ENCODE measurements at regions not wholly inside any gene's neighbourhood (a gene's known extent, or its start where the extent isn't known, plus 50 kb on each side); places are given as distances from the start of the nearest gene placed in this dataset.

GRCh38 chr4:34629451-34629850 is 1614.9 kb downstream of the ARAP2 start:
- Histone ChIP-seq H3K36me3 (replicated peaks in 1 of 2; ENCODE audit: control insufficient read depth in 1 of 2, insufficient read depth in 2 of 2, low read length in 2 of 2) (no peaks in the 10 kb centered on the region), H3K4me3 (replicated peaks in 1 of 3; ENCODE audit: low read depth in 2 of 3, low read length in 3 of 3) (no peak overlapping the region), H3K9me3 (replicated peaks in 1 of 2; ENCODE audit: control insufficient read depth in 1 of 2, insufficient read depth in 1 of 2, low read length in 2 of 2) (peaks cover 0 to 5% of the 10 kb centered on the region in 2 donors), H2AFZ (ENCODE audit: insufficient read depth, low read depth, low read length, poor library complexity, severe bottlenecking) (no peak overlapping the region), H4K20me1 (ENCODE audit: insufficient read depth, low read length) (no peaks in the 10 kb centered on the region), H3K9ac (ENCODE audit: insufficient read depth, low read length, poor library complexity, severe bottlenecking) (no peak overlapping the region), H3K27me3 (ENCODE audit: control insufficient read depth in 2 of 2, insufficient read depth in 2 of 2, low read length in 2 of 2) (no peaks in the 10 kb centered on the region), H3K27ac (ENCODE audit: low read depth in 1 of 2, low read length in 2 of 2) (no peak overlapping the region), H3K4me2 (replicated peaks; ENCODE audit: extremely low read depth, low read length, poor library complexity, severe bottlenecking) (no peak overlapping the region), H3K79me2 (ENCODE audit: insufficient read depth, low read length) (no peaks in the 10 kb centered on the region), H3K4me1 (ENCODE audit: control insufficient read depth in 1 of 2, insufficient read depth in 2 of 2, low read length in 2 of 2) (no peaks in the 10 kb centered on the region)
- no peak for TF ChIP-seq CTCF (IDR thresholded peaks at IDR 0.05)
- H3K36me3 Mint-ChIP-seq, result no peaks in the 10 kb centered on the region
- no peak for DNase-seq
- H3K9me3 Mint-ChIP-seq, result peaks cover 0 to 11% (median 0%) of the 10 kb centered on the region in 7 donors
- H3K4me1 Mint-ChIP-seq, result no peaks in the 10 kb centered on the region
- no peaks in the 10 kb centered on the region for H3K27me3 Mint-ChIP-seq (ENCODE audit: low read depth in 3 of 3)
- no CpG with 5 or more reads among the region's 2 CpGs for WGBS (ENCODE audit: insufficient coverage)
- no peak overlapping the region for H3K27ac Mint-ChIP-seq
- intact Hi-C loops (cut with micrococcal nuclease), result no loop called here
- H3K4me3 Mint-ChIP-seq, result no peak overlapping the region

- Histone ChIP-seq H3K9me3 (replicated peaks in 1 of 2; ENCODE audit: control insufficient read depth in 1 of 2, insufficient read depth in 1 of 2, low read length in 2 of 2) (peaks cover 0 to 5% of the 10 kb centered on the region in 2 donors), H4K20me1 (ENCODE audit: insufficient read depth, low read length) (no peaks in the 10 kb centered on the region), H3K4me2 (replicated peaks; ENCODE audit: extremely low read depth, low read length, poor library complexity, severe bottlenecking) (no peak overlapping the region), H3K79me2 (ENCODE audit: insufficient read depth, low read length) (no peaks in the 10 kb centered on the region), H3K4me1 (ENCODE audit: control insufficient read depth in 1 of 2, insufficient read depth in 2 of 2, low read length in 2 of 2) (no peaks in the 10 kb centered on the region), H2AFZ (ENCODE audit: insufficient read depth, low read depth, low read length, poor library complexity, severe bottlenecking) (no peak overlapping the region), H3K27ac (ENCODE audit: low read depth in 1 of 2, low read length in 2 of 2) (no peak overlapping the region), H3K4me3 (replicated peaks in 1 of 3; ENCODE audit: low read depth in 2 of 3, low read length in 3 of 3) (no peak overlapping the region), H3K27me3 (ENCODE audit: control insufficient read depth in 2 of 2, insufficient read depth in 2 of 2, low read length in 2 of 2) (no peaks in the 10 kb centered on the region), H3K9ac (ENCODE audit: insufficient read depth, low read length, poor library complexity, severe bottlenecking) (no peak overlapping the region), H3K36me3 (replicated peaks in 1 of 2; ENCODE audit: control insufficient read depth in 1 of 2, insufficient read depth in 2 of 2, low read length in 2 of 2) (no peaks in the 10 kb centered on the region)
- H3K36me3 Mint-ChIP-seq, result no peaks in the 10 kb centered on the region
- no peak for TF ChIP-seq CTCF (IDR thresholded peaks at IDR 0.05)
- H3K27ac Mint-ChIP-seq, result no peak overlapping the region
- no peaks in the 10 kb centered on the region for H3K27me3 Mint-ChIP-seq (ENCODE audit: low read depth in 3 of 3)
- H3K4me3 Mint-ChIP-seq, result no peak overlapping the region
- intact Hi-C loops (cut with micrococcal nuclease), result no loop called here
- 88% methylated on average over 1 of the region's 2 CpGs for WGBS (ENCODE audit: insufficient coverage)
- H3K9me3 Mint-ChIP-seq, result peaks cover 0 to 2% (median 0%) of the 10 kb centered on the region in 7 donors
- no peak for DNase-seq
- H3K4me1 Mint-ChIP-seq, result no peaks in the 10 kb centered on the region
Observed at GRCh38 chr4:34633241-34633640, 1611.1 kb downstream of the ARAP2 start.
